Effector memory CD4-positive, alpha-beta T cell (primary cell): ENCODE measurements at regions not wholly inside any gene's neighbourhood (a gene's known extent, or its start where the extent isn't known, plus 50 kb on each side); places are given as distances from the start of the nearest gene placed in this dataset.

Experiments
- DNase-seq, 3 donors: peaks; one replicate each; pipeline ENCODE4 v3.0.0-alpha.2; 2020
- H3K27ac ChIP-seq: 2 replicates; pipeline ENCODE4 v1.7.0; 2013; ENCODE audit warnings: mild to moderate bottlenecking, low read length, moderate library complexity; ENCODE audit not compliant: insufficient read depth, poor library complexity, severe bottlenecking
- H3K27me3 ChIP-seq: replicated peaks from 2 replicates; pipeline ENCODE4 v1.7.0; 2013; ENCODE audit warnings: mild to moderate bottlenecking, low read length; ENCODE audit not compliant: insufficient read depth, control insufficient read depth, poor library complexity, severe bottlenecking
- H3K36me3 ChIP-seq: 2 replicates; pipeline ENCODE4 v1.7.0; 2013; ENCODE audit warnings: mild to moderate bottlenecking, low read length, moderate library complexity; ENCODE audit not compliant: control insufficient read depth, insufficient read depth
- H3K4me1 ChIP-seq: 2 replicates; pipeline ENCODE4 v1.7.0; 2013; ENCODE audit warnings: low read length, mild to moderate bottlenecking; ENCODE audit not compliant: control insufficient read depth, insufficient read depth, poor library complexity, severe bottlenecking
- H3K4me3 ChIP-seq: 2 replicates; pipeline ENCODE4 v1.7.0; 2013; ENCODE audit warnings: low read length, low read depth, mild to moderate bottlenecking; ENCODE audit not compliant: insufficient read depth, poor library complexity, severe bottlenecking
- H3K9me3 ChIP-seq: 2 replicates; pipeline ENCODE4 v1.7.0; 2013; ENCODE audit warnings: mild to moderate bottlenecking, low read length, moderate library complexity; ENCODE audit not compliant: control insufficient read depth

DNA sequence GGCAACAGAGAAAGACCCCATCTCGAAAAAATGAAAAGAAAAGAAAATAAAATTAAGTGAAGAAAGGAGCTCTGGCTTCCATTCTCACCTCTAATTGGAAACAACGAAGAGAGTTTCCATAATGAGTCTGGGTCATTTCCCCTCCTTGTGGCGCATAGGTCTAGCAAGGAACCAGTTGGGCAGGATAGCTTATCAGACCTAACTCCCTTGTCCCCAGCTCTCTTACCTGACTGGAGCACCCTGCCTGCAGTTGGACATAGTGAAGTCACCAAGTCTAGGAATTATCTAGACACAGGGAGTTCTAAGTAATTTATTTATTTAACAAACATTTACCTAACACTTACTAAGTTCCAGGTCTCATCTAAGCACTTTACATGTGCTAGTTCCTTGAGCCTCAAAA lies 63.0 kb upstream of the RAB4A start:
- H3K4me3 ChIP-seq, result no peak overlapping the region
- no peak overlapping the region for H3K27ac ChIP-seq
- H3K27me3 ChIP-seq, result no peaks in the 10 kb centered on the region
- H3K36me3 ChIP-seq, result no peaks in the 10 kb centered on the region
- DNase-seq, result no peak
- no peaks in the 10 kb centered on the region for H3K9me3 ChIP-seq
- H3K4me1 ChIP-seq, result no peaks in the 10 kb centered on the region

- H3K4me1 ChIP-seq, result no peaks in the 10 kb centered on the region
- no peak for DNase-seq
- H3K27me3 ChIP-seq, result no peaks in the 10 kb centered on the region
- H3K36me3 ChIP-seq, result no peaks in the 10 kb centered on the region
- no peak overlapping the region for H3K27ac ChIP-seq
- H3K9me3 ChIP-seq, result no peaks in the 10 kb centered on the region
- no peak overlapping the region for H3K4me3 ChIP-seq
These were observed 62.4 kb upstream of the RAB4A start for GRCh38 chr1:229208481-229208880.

GRCh38 chr1:229209386-229209785 lies 61.5 kb upstream of the RAB4A start:
- Histone ChIP-seq H3K4me3 (no peak overlapping the region), H3K27ac (no peak overlapping the region), H3K9me3 (no peaks in the 10 kb centered on the region), H3K36me3 (no peaks in the 10 kb centered on the region), H3K4me1 (no peaks in the 10 kb centered on the region), H3K27me3 (no peaks in the 10 kb centered on the region)
- no peak for DNase-seq

GRCh38 chr1:229209816-229210215 lies 61.1 kb upstream of the RAB4A start:
- no peaks in the 10 kb centered on the region for H3K27me3 ChIP-seq
- no peaks in the 10 kb centered on the region for H3K36me3 ChIP-seq
- H3K4me1 ChIP-seq, result no peaks in the 10 kb centered on the region
- DNase-seq, result no peak
- H3K4me3 ChIP-seq, result no peak overlapping the region
- no peaks in the 10 kb centered on the region for H3K9me3 ChIP-seq
- H3K27ac ChIP-seq, result no peak overlapping the region

DNA sequence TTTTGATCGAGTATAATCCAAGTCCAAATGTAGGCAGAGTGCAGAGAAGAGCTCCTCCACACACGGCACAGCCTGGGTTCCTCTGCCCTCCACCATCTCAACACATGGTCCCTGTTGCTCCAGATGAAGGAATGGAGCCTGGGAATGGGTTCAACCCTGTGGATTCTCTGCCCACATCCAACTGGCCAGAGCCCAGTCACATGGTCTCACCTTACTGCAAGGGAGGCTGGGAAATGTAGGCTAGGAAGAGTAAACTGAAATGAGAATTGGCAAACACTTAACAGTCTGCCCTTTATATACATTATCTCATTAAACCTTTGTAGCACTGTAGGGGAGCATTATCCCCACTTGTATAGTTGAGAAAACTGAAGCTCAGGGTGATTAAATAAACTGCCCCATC lies 60.1 kb upstream of the RAB4A start:
- no peaks in the 10 kb centered on the region for H3K27me3 ChIP-seq
- H3K36me3 ChIP-seq, result no peaks in the 10 kb centered on the region
- H3K4me1 ChIP-seq, result no peaks in the 10 kb centered on the region
- no peak for DNase-seq
- H3K9me3 ChIP-seq, result no peaks in the 10 kb centered on the region
- no peak overlapping the region for H3K27ac ChIP-seq
- H3K4me3 ChIP-seq, result no peak overlapping the region

DNA sequence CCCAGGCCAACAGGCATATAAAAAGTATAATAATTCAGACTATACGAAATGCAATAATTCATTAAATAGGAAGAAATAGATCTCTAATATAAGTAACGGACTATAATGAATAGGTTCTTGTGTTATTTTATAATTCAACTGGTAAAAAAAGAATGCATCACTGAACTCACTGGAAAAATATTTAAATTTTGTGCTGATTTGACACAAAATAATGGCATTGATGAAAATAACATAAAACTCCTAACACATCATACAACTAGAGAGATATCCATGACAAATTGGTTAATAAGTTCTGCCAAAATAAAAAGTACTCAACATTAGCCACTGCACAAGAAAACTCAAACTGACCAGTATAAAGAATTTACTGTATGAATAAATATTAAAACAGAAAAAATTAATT lies 57.1 kb upstream of the RAB4A start:
- no peak for DNase-seq
- Histone ChIP-seq H3K36me3 (no peaks in the 10 kb centered on the region), H3K4me1 (no peaks in the 10 kb centered on the region), H3K27me3 (no peaks in the 10 kb centered on the region), H3K4me3 (no peak overlapping the region), H3K27ac (no peak overlapping the region), H3K9me3 (no peaks in the 10 kb centered on the region)

GRCh38 chr1:229217716-229218115 lies 53.2 kb upstream of the RAB4A start:
- no peaks in the 10 kb centered on the region for H3K4me1 ChIP-seq
- no peaks in the 10 kb centered on the region for H3K36me3 ChIP-seq
- DNase-seq, result no peak
- no peak overlapping the region for H3K27ac ChIP-seq
- H3K4me3 ChIP-seq, result no peak overlapping the region
- no peaks in the 10 kb centered on the region for H3K27me3 ChIP-seq
- no peaks in the 10 kb centered on the region for H3K9me3 ChIP-seq

- Histone ChIP-seq H3K27me3 (no peaks in the 10 kb centered on the region), H3K36me3 (no peaks in the 10 kb centered on the region), H3K27ac (no peak overlapping the region), H3K4me3 (no peak overlapping the region), H3K9me3 (no peaks in the 10 kb centered on the region), H3K4me1 (no peaks in the 10 kb centered on the region)
- DNase-seq, result no peak
These were observed 52.3 kb upstream of the RAB4A start for GRCh38 chr1:229218612-229219025.

- Histone ChIP-seq H3K4me1 (no peaks in the 10 kb centered on the region), H3K4me3 (no peak overlapping the region), H3K27ac (no peak overlapping the region), H3K27me3 (no peaks in the 10 kb centered on the region), H3K9me3 (no peaks in the 10 kb centered on the region), H3K36me3 (no peaks in the 10 kb centered on the region)
- DNase-seq, result no peak
These were observed 50.6 kb upstream of the RAB4A start for GRCh38 chr1:229220163-229220846.

- H3K36me3 ChIP-seq, result no peaks in the 10 kb centered on the region
- no peak for DNase-seq
These were observed 49.5 kb upstream of the RAB4A start for GRCh38 chr1:229221106-229222019.

More at GRCh38 chr1:229221106-229222019, 49.5 kb upstream of the RAB4A start:
- Histone ChIP-seq H3K27ac (no peak overlapping the region), H3K4me1 (no peaks in the 10 kb centered on the region), H3K4me3 (no peak overlapping the region), H3K27me3 (no peaks in the 10 kb centered on the region), H3K9me3 (no peaks in the 10 kb centered on the region)
